ENCODE measurements at regions not wholly inside any gene's neighbourhood (a gene's known extent, or its start where the extent isn't known, plus 50 kb on each side); places are given as distances from the start of the nearest gene placed in this dataset.

DNA sequence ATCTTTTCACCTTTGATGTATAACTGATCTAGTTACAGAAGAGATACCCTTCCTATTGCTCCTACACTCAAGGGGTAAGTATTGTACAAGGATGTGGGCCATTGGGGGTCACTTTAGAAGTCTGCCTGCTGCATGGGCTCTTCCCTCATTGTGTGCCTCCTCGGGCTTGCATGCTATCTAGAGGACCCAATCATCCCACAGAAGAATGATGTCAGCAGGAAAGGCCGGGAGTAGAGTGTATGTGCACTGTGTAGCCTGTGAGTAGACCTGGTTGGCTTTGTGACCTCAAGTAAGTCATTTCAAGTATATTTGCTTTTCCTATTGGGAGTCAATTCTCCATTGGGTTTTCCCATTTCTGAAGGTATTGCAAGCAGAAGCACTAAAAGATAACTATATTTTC is 129.5 kb upstream of the TRIB2 start:
- Histone ChIP-seq H3K4me3 (no peak overlapping the region), H3K9me3 (replicated peaks) (no peaks in the 10 kb centered on the region), H3K4me1 (peaks cover 9% of the 10 kb centered on the region), H3K27ac (replicated peaks) (no peak overlapping the region), H3K36me3 (no peaks in the 10 kb centered on the region), H3K27me3 (ENCODE audit: low read depth) (no peaks in the 10 kb centered on the region)
- intact Hi-C loops (cut with micrococcal nuclease) = no loop called here
- TF ChIP-seq, protein P1, sequence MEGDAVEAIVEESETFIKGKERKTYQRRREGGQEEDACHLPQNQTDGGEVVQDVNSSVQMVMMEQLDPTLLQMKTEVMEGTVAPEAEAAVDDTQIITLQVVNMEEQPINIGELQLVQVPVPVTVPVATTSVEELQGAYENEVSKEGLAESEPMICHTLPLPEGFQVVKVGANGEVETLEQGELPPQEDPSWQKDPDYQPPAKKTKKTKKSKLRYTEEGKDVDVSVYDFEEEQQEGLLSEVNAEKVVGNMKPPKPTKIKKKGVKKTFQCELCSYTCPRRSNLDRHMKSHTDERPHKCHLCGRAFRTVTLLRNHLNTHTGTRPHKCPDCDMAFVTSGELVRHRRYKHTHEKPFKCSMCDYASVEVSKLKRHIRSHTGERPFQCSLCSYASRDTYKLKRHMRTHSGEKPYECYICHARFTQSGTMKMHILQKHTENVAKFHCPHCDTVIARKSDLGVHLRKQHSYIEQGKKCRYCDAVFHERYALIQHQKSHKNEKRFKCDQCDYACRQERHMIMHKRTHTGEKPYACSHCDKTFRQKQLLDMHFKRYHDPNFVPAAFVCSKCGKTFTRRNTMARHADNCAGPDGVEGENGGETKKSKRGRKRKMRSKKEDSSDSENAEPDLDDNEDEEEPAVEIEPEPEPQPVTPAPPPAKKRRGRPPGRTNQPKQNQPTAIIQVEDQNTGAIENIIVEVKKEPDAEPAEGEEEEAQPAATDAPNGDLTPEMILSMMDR (IDR thresholded peaks at IDR 0.05; ENCODE audit: borderline replicate concordance) = no peak
- no peak for DNase-seq

DNA sequence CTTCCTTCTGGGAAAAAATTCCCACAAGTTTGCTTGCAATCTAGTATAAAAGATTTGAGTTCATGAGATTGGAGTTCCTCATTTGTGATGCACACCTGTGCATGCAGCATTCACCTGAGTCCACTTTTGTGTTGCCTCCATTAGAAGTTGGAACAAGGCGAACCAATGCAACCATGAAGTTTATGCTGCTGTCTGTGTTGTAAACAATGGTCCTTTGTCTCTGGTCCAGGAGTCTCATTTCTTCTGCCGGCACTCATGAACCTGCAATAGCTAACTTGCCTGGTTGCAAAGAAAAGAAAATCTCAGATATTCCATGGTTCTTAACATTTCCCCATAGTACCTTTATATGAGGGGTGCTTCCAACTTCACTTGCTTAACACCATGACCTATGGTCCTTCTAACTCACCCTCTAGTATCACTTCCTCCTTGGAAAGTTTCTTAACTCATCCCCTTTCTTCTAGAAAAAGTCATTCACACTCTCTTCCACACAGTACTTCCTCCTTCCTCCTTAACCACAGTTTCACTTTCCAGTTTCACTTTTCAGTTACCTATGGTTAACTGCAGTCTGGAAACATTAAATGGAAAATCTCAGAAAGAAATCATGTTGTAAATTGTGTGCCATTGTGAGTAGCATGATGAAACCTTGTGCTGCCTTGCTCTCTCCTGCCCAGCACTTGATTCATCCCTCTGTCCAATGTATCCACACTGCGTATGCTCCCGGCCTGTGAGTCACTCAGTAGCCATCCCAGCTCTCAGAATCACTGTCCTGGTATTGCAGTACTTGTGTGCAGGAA is 128.8 kb upstream of the TRIB2 start:
- H3K27ac ChIP-seq (replicated peaks) = no peak overlapping the region
- no peaks in the 10 kb centered on the region for H3K27me3 ChIP-seq (ENCODE audit: low read depth)
- intact Hi-C loops (cut with micrococcal nuclease) = no loop called here
- peaks cover 9% of the 10 kb centered on the region for H3K4me1 ChIP-seq
- H3K4me3 ChIP-seq = no peak overlapping the region
- H3K9me3 ChIP-seq (replicated peaks) = no peaks in the 10 kb centered on the region
- DNase-seq = no peak
- no peaks in the 10 kb centered on the region for H3K36me3 ChIP-seq
- TF ChIP-seq, protein P1 (IDR thresholded peaks at IDR 0.05; ENCODE audit: borderline replicate concordance) = no peak

DNA sequence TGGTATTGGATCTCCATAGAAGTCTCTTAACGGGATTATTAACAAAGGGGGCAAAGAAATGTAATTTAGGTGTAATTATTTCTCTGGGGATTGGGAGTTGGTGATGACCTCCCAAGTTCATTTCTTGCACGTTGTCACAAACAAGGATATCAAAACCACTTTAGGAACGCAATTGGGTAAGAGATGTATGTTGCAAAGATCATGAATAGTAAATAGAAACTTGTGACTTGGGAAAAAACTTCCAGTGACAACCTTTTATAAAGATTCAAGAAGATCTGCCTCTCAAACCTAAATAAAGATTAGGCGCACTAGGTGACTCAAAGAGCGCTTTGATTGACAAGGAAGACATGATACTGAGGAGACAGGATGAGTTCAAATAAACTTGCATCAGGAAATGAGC is 127.8 kb upstream of the TRIB2 start:
- intact Hi-C loops (cut with micrococcal nuclease) = no loop called here
- Histone ChIP-seq H3K36me3 (no peaks in the 10 kb centered on the region), H3K4me3 (no peak overlapping the region), H3K27me3 (ENCODE audit: low read depth) (no peaks in the 10 kb centered on the region), H3K27ac (replicated peaks) (no peak overlapping the region), H3K4me1 (peaks cover 9% of the 10 kb centered on the region), H3K9me3 (replicated peaks) (no peaks in the 10 kb centered on the region)
- no peak for DNase-seq
- TF ChIP-seq, protein P1 (IDR thresholded peaks at IDR 0.05; ENCODE audit: borderline replicate concordance) = no peak

GRCh38 chr2:12589802-12590320 is 126.9 kb upstream of the TRIB2 start:
- H3K27ac ChIP-seq (replicated peaks) = no peak overlapping the region
- no peak for DNase-seq
- TF ChIP-seq, protein P1 (IDR thresholded peaks at IDR 0.05; ENCODE audit: borderline replicate concordance) = no peak
- no peak overlapping the region for H3K4me3 ChIP-seq
- no peaks in the 10 kb centered on the region for H3K27me3 ChIP-seq (ENCODE audit: low read depth)
- intact Hi-C loops (cut with micrococcal nuclease) = no loop called here
- H3K36me3 ChIP-seq = no peaks in the 10 kb centered on the region
- no peaks in the 10 kb centered on the region for H3K9me3 ChIP-seq (replicated peaks)
- peaks cover 9% of the 10 kb centered on the region for H3K4me1 ChIP-seq

- no peaks in the 10 kb centered on the region for H3K9me3 ChIP-seq (replicated peaks)
- TF ChIP-seq, protein P1 (IDR thresholded peaks at IDR 0.05; ENCODE audit: borderline replicate concordance) = no peak
- H3K36me3 ChIP-seq = no peaks in the 10 kb centered on the region
- intact Hi-C loops (cut with micrococcal nuclease) = no loop called here
- no peaks in the 10 kb centered on the region for H3K27me3 ChIP-seq (ENCODE audit: low read depth)
- H3K4me1 ChIP-seq = peaks cover 9% of the 10 kb centered on the region
- no peak overlapping the region for H3K27ac ChIP-seq (replicated peaks)
- no peak overlapping the region for H3K4me3 ChIP-seq
- DNase-seq = no peak
These were observed 124.4 kb upstream of the TRIB2 start for GRCh38 chr2:12592296-12592695.

All from left ventricle myocardium inferior (tissue), 1 donor.